Epidermal melanocyte (primary cell): ENCODE measurements at regions not wholly inside any gene's neighbourhood (a gene's known extent, or its start where the extent isn't known, plus 50 kb on each side); places are given as distances from the start of the nearest gene placed in this dataset.

Source experiments
- DNase-seq: peaks from one replicate; pipeline ENCODE4 v3.0.0; 2011; ENCODE audit warnings: low spot score; ENCODE audit not compliant: insufficient read length

DNA sequence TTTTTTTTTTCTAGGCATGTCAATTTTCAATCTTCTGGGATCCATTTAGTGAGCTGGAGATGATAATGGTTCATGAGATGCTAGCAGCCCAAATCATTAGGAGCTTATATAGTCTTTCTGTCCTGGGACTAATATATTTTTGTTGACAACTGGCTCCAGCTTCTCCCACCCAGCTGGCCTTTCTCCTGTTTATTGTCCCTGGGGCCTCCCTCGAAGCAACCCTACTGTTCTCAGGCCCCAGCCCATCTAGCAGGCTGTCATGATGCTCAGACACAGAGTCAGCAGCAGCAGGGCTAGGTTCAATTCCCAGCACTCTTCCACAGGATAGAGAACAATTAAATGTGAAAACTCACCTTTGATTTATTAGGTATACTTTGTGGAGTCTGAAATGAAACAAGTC lies 127.6 kb upstream of the MID1 start:
- no peak for DNase-seq

DNA sequence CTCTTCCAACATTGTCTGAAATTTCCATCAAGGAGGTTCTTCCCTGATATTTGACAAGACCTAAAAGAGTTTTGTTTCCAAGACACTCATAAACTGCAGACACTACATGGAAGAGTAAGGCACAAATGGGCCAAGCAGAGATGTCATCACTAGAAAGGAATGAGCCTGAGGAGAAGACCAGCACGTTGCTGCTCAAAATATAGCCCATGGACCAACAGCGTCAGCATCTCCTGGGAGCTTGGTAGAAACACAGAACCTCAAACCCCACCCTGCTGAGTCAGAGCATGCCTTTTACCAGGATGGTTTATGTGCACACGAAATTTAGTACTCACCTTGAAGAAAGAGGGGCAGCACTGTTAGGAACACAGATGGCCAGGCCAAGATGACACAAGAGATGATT lies 128.7 kb upstream of the MID1 start:
- no peak for DNase-seq

DNA sequence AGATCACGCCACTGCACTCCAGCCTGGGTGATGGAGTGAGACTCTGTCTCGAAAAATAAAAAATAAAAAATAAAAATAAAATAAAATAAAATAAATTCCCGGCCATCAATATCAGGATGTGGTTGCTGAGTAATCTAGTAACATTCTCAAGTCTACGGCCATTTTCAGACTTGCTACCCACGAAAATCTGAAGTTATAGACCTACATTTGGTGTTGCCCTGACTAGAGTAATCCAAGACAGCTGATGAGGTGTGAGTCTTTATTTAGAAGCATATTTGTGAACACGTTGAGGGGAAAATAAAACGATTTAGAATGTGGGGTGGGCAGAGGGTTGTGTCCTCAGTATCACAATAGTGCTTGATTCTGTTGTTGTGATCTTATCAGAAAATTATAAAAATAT lies 130.2 kb upstream of the MID1 start:
- DNase-seq, result no peak

GRCh38 chrX:10753116-10753515 lies 132.7 kb upstream of the MID1 start:
- DNase-seq, result no peak

DNA sequence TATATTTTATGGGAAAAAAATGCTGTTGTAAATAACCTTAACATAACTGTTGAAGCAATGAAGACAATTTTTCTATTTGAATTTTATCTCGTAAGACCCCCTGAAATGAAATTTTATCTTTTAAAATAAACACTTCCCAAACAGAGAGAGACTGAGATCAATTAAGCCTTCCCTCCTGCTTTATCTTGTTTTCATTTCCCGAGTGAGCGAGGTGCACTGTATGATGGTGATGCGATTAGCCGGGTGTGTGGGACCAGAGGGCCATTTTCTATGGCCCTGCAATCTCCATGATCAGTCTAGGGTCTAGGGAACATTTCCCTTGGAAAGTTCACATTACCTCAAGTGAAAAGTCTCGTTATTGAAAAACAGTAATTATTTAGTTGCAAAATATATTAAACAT lies 134.1 kb upstream of the MID1 start:
- DNase-seq, result no peak

GRCh38 chrX:10755439-10756334 lies 135.3 kb upstream of the MID1 start:
- DNase-seq, result no peak

GRCh38 chrX:10756441-10756840 lies 136.1 kb upstream of the MID1 start:
- DNase-seq, result no peak

GRCh38 chrX:10759141-10759799 lies 138.9 kb upstream of the MID1 start:
- DNase-seq, result no peak

DNA sequence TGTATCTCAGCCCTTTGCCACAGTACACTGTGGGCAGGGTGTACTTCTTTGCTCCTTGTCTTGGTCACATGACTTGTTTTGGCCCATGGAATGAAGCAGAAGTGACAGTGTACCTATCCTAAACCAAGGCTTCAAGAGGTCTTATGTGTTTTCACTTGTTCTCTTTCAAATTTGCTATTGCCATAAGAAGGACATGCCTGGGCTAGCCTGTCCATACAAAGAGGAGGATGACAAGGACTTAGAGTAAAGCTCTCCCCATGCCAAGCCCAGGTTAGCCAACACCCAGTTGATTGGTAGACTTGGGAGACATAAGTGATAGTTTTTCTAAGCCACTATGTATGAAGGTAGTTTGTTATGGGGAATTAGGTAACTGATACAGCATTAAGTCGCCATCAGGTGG lies 141.1 kb upstream of the MID1 start:
- DNase-seq, result no peak

GRCh38 chrX:10769195-10769594 lies 148.8 kb upstream of the MID1 start:
- DNase-seq, result no peak

- no peak for DNase-seq
These were observed 149.6 kb upstream of the MID1 start for GRCh38 chrX:10769696-10770619.

DNA sequence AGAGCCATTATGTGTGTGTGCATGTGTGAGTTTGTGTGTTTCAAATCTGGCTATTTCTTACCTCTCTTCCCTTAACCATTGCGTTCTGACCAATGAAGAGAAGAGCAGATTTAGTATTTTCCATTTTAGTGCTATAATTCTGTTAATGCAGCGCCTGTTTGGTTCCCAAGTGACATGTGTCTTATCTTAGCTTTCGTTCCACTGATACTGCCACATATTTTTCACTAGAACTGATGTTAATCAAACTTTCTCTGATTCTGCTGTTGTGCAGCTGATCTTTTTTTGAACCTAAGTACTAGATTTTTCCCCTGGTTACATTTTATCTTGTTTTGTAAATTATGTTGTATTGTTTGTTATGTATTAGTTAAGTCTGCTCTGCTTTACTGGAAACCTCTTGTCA lies 152.9 kb upstream of the MID1 start:
- DNase-seq, result no peak

- DNase-seq, result no peak
These were observed 161.6 kb upstream of the MID1 start for GRCh38 chrX:10781847-10782530.

DNA sequence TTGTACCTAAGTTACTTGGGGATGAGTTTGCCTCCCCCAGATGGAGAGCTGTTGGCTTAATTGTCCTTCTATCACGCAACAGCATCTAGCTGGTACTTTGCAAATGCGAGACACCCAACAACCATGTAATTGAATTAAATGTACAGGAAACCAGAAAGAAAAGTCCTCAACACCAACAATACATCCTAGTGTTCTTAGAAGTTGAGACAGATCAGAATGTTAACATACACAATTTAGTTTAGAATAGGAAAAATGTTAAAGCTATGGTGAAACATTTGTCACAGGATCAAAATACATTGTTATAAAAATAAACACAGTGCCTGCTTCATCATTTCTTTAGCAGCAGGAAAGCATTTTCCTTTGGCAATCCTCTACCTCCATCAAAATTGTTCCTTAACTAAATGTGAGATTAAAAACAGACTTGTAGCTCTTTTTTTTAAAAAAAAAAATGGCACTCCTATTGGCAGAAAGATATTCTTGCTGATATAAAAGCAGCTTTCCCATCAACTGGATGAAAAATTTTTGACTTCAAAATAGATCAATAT lies 163.1 kb upstream of the MID1 start:
- no peak for DNase-seq

DNA sequence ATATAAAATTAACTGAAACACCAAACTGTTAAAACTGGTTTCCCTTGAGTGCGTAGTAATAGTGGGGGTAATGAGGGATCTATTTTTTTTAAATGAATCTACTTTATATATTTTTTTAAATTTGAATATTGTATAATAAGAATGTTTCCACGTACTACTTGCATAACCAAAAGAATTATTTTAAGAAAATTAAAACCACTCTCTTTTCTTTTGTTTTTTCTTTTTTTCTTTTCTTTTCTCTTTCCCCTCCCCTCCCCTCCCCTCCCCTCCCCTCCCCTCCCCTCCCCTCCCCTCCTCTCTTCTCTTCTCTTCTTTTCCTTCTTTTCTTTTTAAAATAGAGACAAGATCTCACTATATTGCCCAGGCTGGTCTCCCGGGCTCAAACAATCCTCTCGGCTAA lies 166.9 kb upstream of the MID1 start:
- no peak for DNase-seq

DNA sequence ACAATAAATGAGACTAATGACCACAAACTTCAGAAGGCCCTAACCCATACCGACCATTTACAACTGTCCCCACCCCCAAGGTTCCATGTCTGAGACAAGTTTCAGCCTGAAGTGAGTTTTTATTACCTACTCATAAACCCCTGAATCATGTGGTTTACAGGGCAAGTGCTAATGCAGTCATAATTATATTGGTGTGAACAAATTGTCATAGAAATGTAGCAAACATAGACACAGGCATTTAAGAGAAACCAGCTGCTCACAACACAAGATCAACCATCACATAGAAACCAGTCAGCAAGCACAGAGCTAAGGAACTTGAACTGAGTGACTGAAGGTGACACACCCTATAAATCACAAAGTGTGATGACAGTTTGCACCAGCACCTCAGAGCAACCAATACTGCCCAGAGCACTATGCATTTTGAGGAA lies 173.8 kb upstream of the MID1 start:
- DNase-seq, result no peak

DNA sequence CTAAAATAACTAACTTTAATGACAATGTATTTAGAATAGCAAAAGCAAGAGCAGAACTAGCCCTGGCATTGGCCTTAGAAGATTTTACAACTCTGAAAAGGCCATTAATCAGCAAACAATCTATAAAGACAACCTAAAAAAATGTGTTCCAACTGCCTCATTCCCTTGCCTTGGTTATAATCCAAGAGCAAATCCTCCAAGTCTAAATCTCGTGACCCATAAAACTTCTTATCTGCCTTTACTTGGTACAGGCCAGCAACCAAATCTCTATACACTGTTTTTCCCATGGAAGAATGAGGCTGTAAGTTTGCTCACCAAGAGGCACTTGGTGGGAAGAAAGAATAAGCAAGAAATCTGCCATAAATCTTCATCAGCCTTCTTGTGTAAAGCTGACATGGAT lies 175.3 kb upstream of the MID1 start:
- no peak for DNase-seq

GRCh38 chrX:10797466-10797865 lies 177.1 kb upstream of the MID1 start:
- no peak for DNase-seq

DNA sequence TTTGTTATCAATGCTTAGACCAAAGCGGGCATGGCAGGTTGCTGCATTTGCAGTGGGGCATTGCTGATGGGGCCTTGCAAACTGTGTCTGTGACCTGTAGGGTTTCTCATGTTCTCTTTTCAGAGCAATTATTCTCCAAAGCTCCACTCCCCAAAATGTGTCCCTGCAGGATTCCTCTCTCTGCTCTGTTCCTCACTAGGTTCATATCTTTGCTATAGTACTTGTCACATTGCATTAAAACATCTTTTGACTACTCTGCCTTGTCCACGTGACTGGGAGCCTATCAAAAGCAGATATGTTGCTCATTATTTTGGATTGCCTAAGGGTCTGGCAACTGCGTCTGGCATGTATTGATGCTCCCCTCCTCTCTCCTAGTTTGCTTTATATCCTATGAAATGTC lies 177.7 kb upstream of the MID1 start:
- DNase-seq, result no peak

GRCh38 chrX:10800796-10801195 lies 180.4 kb upstream of the MID1 start:
- DNase-seq, result no peak

DNA sequence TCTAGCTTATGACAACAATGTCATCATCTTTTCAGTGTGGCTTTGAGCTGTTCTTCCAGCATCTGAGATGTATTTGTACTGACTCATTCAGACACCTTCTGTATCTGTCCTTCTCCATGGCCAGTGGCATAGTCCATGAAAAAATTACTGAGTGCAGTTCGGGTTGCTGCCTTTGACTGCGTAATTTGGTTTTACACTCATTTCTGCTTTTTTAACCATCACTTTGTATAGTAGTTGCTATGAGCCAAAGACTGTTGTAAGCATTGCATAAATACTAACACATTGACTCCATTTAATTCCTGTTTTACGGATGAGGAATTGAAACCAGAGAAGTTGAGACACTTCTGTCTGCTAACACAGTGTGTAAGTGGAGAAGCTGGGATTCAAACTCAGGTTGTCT lies 190.7 kb upstream of the MID1 start:
- DNase-seq, result no peak
